Subcutaneous abdominal adipose tissue (tissue), 5 donors: ENCODE measurements at regions not wholly inside any gene's neighbourhood (a gene's known extent, or its start where the extent isn't known, plus 50 kb on each side); places are given as distances from the start of the nearest gene placed in this dataset.

Source experiments
- H3K27ac ChIP-seq: one replicate; pipeline ENCODE4 v1.7.0; 2013; ENCODE audit warnings: low read depth, mild to moderate bottlenecking, inconsistent platforms, low read length, moderate library complexity
- H3K27me3 ChIP-seq, 5 donors: one replicate each; pipeline ENCODE4 v1.7.0; 2013; ENCODE audit warnings: low read length in 5 of 5, inconsistent platforms in 1 of 5; ENCODE audit not compliant: control insufficient read depth in 5 of 5, insufficient read depth in 4 of 5
- H3K36me3 ChIP-seq, 5 donors: one replicate each; pipeline ENCODE4 v1.7.0; 2013; ENCODE audit warnings: low read length in 5 of 5; ENCODE audit not compliant: control insufficient read depth in 5 of 5, insufficient read depth in 5 of 5
- H3K4me1 ChIP-seq, 5 donors: one replicate each; pipeline ENCODE4 v1.7.0; 2013; ENCODE audit warnings: low read length in 5 of 5, mild to moderate bottlenecking in 3 of 5, moderate library complexity in 1 of 5; ENCODE audit not compliant: control insufficient read depth in 5 of 5, insufficient read depth in 5 of 5
- H3K4me3 ChIP-seq, 5 donors: one replicate each; pipeline ENCODE4 v1.7.0; 2013; ENCODE audit warnings: low read length in 5 of 5, low read depth in 1 of 5
- H3K9ac ChIP-seq, 5 donors: one replicate each; pipeline ENCODE4 v1.7.0; 2013; ENCODE audit warnings: low read length in 5 of 5, mild to moderate bottlenecking in 4 of 5, moderate library complexity in 3 of 5
- H3K9me3 ChIP-seq, 5 donors: one replicate each; pipeline ENCODE4 v1.7.0; 2013; ENCODE audit warnings: low read length in 5 of 5; ENCODE audit not compliant: control insufficient read depth in 5 of 5
- donor health status: healthy.
- donor health status: healthy.
- donor health status: healthy.
- donor health status: healthy.
- donor health status: healthy.

GRCh38 chr18:51933903-51934302 lies 406.1 kb upstream of the DCC start:
- Histone ChIP-seq H3K4me1 (no peaks in the 10 kb centered on the region), H3K4me3 (no peak overlapping the region), H3K27ac (no peak overlapping the region), H3K27me3 (no peaks in the 10 kb centered on the region), H3K36me3 (no peaks in the 10 kb centered on the region), H3K9ac (no peak overlapping the region), H3K9me3 (peaks cover 0 to 6% (median 0%) of the 10 kb centered on the region in 5 donors)

- H3K4me1 ChIP-seq, result peaks cover 0 to 1% (median 0%) of the 10 kb centered on the region in 5 donors
- H3K9me3 ChIP-seq, result peaks cover 0 to 3% (median 0%) of the 10 kb centered on the region in 5 donors
- H3K27ac ChIP-seq, result no peak overlapping the region
- H3K4me3 ChIP-seq, result no peak overlapping the region
- no peaks in the 10 kb centered on the region for H3K36me3 ChIP-seq
- H3K9ac ChIP-seq, result no peak overlapping the region
- no peaks in the 10 kb centered on the region for H3K27me3 ChIP-seq
Observed at GRCh38 chr18:51936115-51936514, 403.9 kb upstream of the DCC start.

- Histone ChIP-seq H3K9me3 (no peaks in the 10 kb centered on the region), H3K4me1 (peaks cover 0 to 1% (median 0%) of the 10 kb centered on the region in 5 donors), H3K27me3 (no peaks in the 10 kb centered on the region)
Observed at GRCh38 chr18:51941999-51942398, 398.0 kb upstream of the DCC start.

GRCh38 chr18:51943281-51943680 lies 396.7 kb upstream of the DCC start:
- Histone ChIP-seq H3K4me3 (no peak overlapping the region), H3K9me3 (no peaks in the 10 kb centered on the region), H3K27ac (no peak overlapping the region), H3K4me1 (peaks cover 0 to 1% (median 0%) of the 10 kb centered on the region in 5 donors), H3K9ac (no peak overlapping the region), H3K36me3 (no peaks in the 10 kb centered on the region), H3K27me3 (no peaks in the 10 kb centered on the region)

More at GRCh38 chr18:51941999-51942398, 398.0 kb upstream of the DCC start:
- Histone ChIP-seq H3K9ac (no peak overlapping the region), H3K27ac (no peak overlapping the region), H3K36me3 (no peaks in the 10 kb centered on the region), H3K4me3 (no peak overlapping the region)

GRCh38 chr18:51946946-51947345 lies 393.1 kb upstream of the DCC start:
- no peaks in the 10 kb centered on the region for H3K9me3 ChIP-seq
- H3K27me3 ChIP-seq, result no peaks in the 10 kb centered on the region
- H3K9ac ChIP-seq, result no peak overlapping the region
- H3K36me3 ChIP-seq, result no peaks in the 10 kb centered on the region
- H3K27ac ChIP-seq, result no peak overlapping the region
- no peaks in the 10 kb centered on the region for H3K4me1 ChIP-seq
- no peak overlapping the region for H3K4me3 ChIP-seq

- Histone ChIP-seq H3K27me3 (no peaks in the 10 kb centered on the region), H3K4me3 (no peak overlapping the region), H3K27ac (no peak overlapping the region), H3K9me3 (peaks cover 0 to 4% (median 0%) of the 10 kb centered on the region in 5 donors), H3K36me3 (no peaks in the 10 kb centered on the region), H3K4me1 (peaks cover 0 to 23% (median 0%) of the 10 kb centered on the region in 5 donors), H3K9ac (no peak overlapping the region)
Observed at GRCh38 chr18:51952844-51953243, 387.2 kb upstream of the DCC start.

GRCh38 chr18:51953521-51953920 lies 386.5 kb upstream of the DCC start:
- Histone ChIP-seq H3K4me3 (no peak overlapping the region), H3K27me3 (no peaks in the 10 kb centered on the region), H3K27ac (no peak overlapping the region)

GRCh38 chr18:51955136-51955535 lies 384.9 kb upstream of the DCC start:
- H3K4me1 ChIP-seq, result peaks cover 0 to 23% (median 0%) of the 10 kb centered on the region in 5 donors
- H3K9me3 ChIP-seq, result peaks cover 0 to 4% (median 0%) of the 10 kb centered on the region in 5 donors
- H3K36me3 ChIP-seq, result no peaks in the 10 kb centered on the region
- no peak overlapping the region for H3K27ac ChIP-seq
- no peaks in the 10 kb centered on the region for H3K27me3 ChIP-seq
- no peak overlapping the region for H3K4me3 ChIP-seq
- no peak overlapping the region for H3K9ac ChIP-seq

More at GRCh38 chr18:51953521-51953920, 386.5 kb upstream of the DCC start:
- Histone ChIP-seq H3K36me3 (no peaks in the 10 kb centered on the region), H3K9me3 (peaks cover 0 to 4% (median 0%) of the 10 kb centered on the region in 5 donors), H3K9ac (no peak overlapping the region), H3K4me1 (peaks cover 0 to 23% (median 0%) of the 10 kb centered on the region in 5 donors)

- Histone ChIP-seq H3K27me3 (no peaks in the 10 kb centered on the region), H3K27ac (no peak overlapping the region), H3K4me3 (no peak overlapping the region), H3K36me3 (no peaks in the 10 kb centered on the region), H3K9me3 (peaks cover 0 to 4% (median 0%) of the 10 kb centered on the region in 5 donors), H3K4me1 (peaks cover 0 to 23% (median 0%) of the 10 kb centered on the region in 5 donors), H3K9ac (no peak overlapping the region)
Observed at GRCh38 chr18:51957001-51957400, 383.0 kb upstream of the DCC start.

- Histone ChIP-seq H3K4me1 (no peaks in the 10 kb centered on the region), H3K36me3 (no peaks in the 10 kb centered on the region), H3K4me3 (no peak overlapping the region), H3K27me3 (no peaks in the 10 kb centered on the region), H3K9ac (no peak overlapping the region), H3K9me3 (peaks cover 0 to 2% (median 0%) of the 10 kb centered on the region in 5 donors), H3K27ac (no peak overlapping the region)
Observed at GRCh38 chr18:51980101-51980500, 359.9 kb upstream of the DCC start.

- H3K27ac ChIP-seq, result no peak overlapping the region
- H3K4me1 ChIP-seq, result no peaks in the 10 kb centered on the region
Observed at GRCh38 chr18:51988277-51988676, 351.7 kb upstream of the DCC start.

More at GRCh38 chr18:51988277-51988676, 351.7 kb upstream of the DCC start:
- Histone ChIP-seq H3K9ac (no peak overlapping the region), H3K9me3 (no peaks in the 10 kb centered on the region), H3K27me3 (no peaks in the 10 kb centered on the region), H3K36me3 (no peaks in the 10 kb centered on the region), H3K4me3 (no peak overlapping the region)
